Activated CD4-positive, alpha-beta T cell treated with anti-CD3 and anti-CD28 coated beads for 36 hours (primary cell): ENCODE measurements at regions not wholly inside any gene's neighbourhood (a gene's known extent, or its start where the extent isn't known, plus 50 kb on each side); places are given as distances from the start of the nearest gene placed in this dataset.

Experiments used
- ATAC-seq: fragments of 200-7000 bp; cut with Tn5 transposase; one replicate; pipeline ENCODE4 v1.10.0; 2021; ENCODE audit warnings: mild to moderate bottlenecking, moderate library complexity
- CTCF ChIA-PET: fragments of 350-600 bp; sonication (Branson Sonifier 250); formaldehyde crosslinking; loops from one replicate; lab custom pipeline; 2021; ENCODE audit warnings: antibody characterized with exemption; lab: Charles Lee
- POLR2A ChIA-PET: fragments of 350-600 bp; sonication (Branson Sonifier 250); formaldehyde crosslinking; loops from one replicate; lab custom pipeline; 2021; ENCODE audit warnings: antibody characterized with exemption, inconsistent platforms; lab: Charles Lee
- DNase-seq: peaks from one replicate; pipeline ENCODE4 v3.0.0-alpha.2; 2020
- H3K27ac Mint-ChIP-seq: one replicate; pipeline ENCODE4 v1.8.0; 2021; ENCODE audit warnings: mixed read lengths
- H3K27me3 Mint-ChIP-seq: one replicate; pipeline ENCODE4 v1.8.0; 2021; ENCODE audit warnings: mixed read lengths
- H3K36me3 Mint-ChIP-seq: one replicate; pipeline ENCODE4 v1.8.0; 2021; ENCODE audit warnings: low read depth, mixed read lengths
- H3K4me1 Mint-ChIP-seq: one replicate; pipeline ENCODE4 v1.8.0; 2021; ENCODE audit warnings: mixed read lengths
- H3K4me3 Mint-ChIP-seq: one replicate; pipeline ENCODE4 v1.8.0; 2021; ENCODE audit warnings: mild to moderate bottlenecking, moderate library complexity, mixed read lengths
- H3K9me3 Mint-ChIP-seq: one replicate; pipeline ENCODE4 v1.8.0; 2021; ENCODE audit warnings: low read depth, mixed read lengths
- intact Hi-C, 2 experiments: fragments of 100-400 bp; cut with DNase I in 1 of 2; cut with micrococcal nuclease in 1 of 2; formaldehyde crosslinking; loops; one replicate each; pipeline versions ENCODE4 v1.14.2 to v1.15.1; 2022 to 2024; cut with DNase I, micrococcal nuclease

GRCh38 chr1:234922987-234923386 is 205.7 kb downstream of the TOMM20 start:
- Mint-ChIP-seq H3K4me1 (peaks cover 33% of the 10 kb centered on the region), H3K27me3 (no peaks in the 10 kb centered on the region), H3K9me3 (peaks cover 1% of the 10 kb centered on the region), H3K4me3 (no peak overlapping the region), H3K27ac (no peak overlapping the region), H3K36me3 (no peaks in the 10 kb centered on the region)
- POLR2A ChIA-PET: no interaction called here
- intact Hi-C loops: no loop called here
- DNase-seq (no peak), ATAC-seq (no peak)
- CTCF ChIA-PET: no interaction called here

GRCh38 chr1:234921266-234922062 is 207.2 kb downstream of the TOMM20 start:
- Mint-ChIP-seq H3K36me3 (no peaks in the 10 kb centered on the region), H3K4me3 (no peak overlapping the region), H3K4me1 (peaks cover 18% of the 10 kb centered on the region), H3K9me3 (peaks cover 1% of the 10 kb centered on the region), H3K27ac (no peak overlapping the region), H3K27me3 (no peaks in the 10 kb centered on the region)
- CTCF ChIA-PET: interaction anchor here (1.5 kb wide), 1 partner anchor 12 kb away, joined by 3 read pairs; no protein-coding TSS in a partner anchor
- ATAC-seq: no peak
- intact Hi-C loops: no loop called here
- POLR2A ChIA-PET: no interaction called here
- DNase-seq: no peak

GRCh38 chr1:234920843-234921140 is 207.8 kb downstream of the TOMM20 start:
- Mint-ChIP-seq H3K4me3 (no peak overlapping the region), H3K9me3 (peaks cover 1% of the 10 kb centered on the region), H3K27ac (no peak overlapping the region), H3K36me3 (no peaks in the 10 kb centered on the region), H3K27me3 (no peaks in the 10 kb centered on the region), H3K4me1 (peaks cover 11% of the 10 kb centered on the region)
- intact Hi-C loops: no loop called here
- ChIA-PET CTCF (interaction anchor here (1.5 kb wide), 1 partner anchor 13 kb away, joined by 3 read pairs; no protein-coding TSS in a partner anchor), POLR2A (no interaction called here)
- no peak for DNase-seq
- ATAC-seq: no peak

GRCh38 chr1:234920136-234920842 is 208.3 kb downstream of the TOMM20 start:
- Mint-ChIP-seq H3K36me3 (no peaks in the 10 kb centered on the region), H3K4me3 (no peak overlapping the region), H3K27me3 (no peaks in the 10 kb centered on the region), H3K9me3 (peaks cover 1% of the 10 kb centered on the region), H3K4me1 (peaks cover 6% of the 10 kb centered on the region), H3K27ac (no peak overlapping the region)
- POLR2A ChIA-PET: no interaction called here
- CTCF ChIA-PET: interaction anchor here (0.6 to 1.5 kb wide), 2 partner anchors 13 to 73 kb away, joined by 3 read pairs; no protein-coding TSS in a partner anchor
- ATAC-seq: no peak
- no peak for DNase-seq
- intact Hi-C loops: no loop called here

- H3K27ac Mint-ChIP-seq: no peak overlapping the region
These were observed 209.5 kb downstream of the TOMM20 start for GRCh38 chr1:234918961-234919761.

GRCh38 chr1:234918181-234918841 is 210.3 kb downstream of the TOMM20 start:
- DNase-seq (no peak), ATAC-seq (no peak)
- H3K36me3 Mint-ChIP-seq: no peaks in the 10 kb centered on the region
- peaks cover 1% of the 10 kb centered on the region for H3K9me3 Mint-ChIP-seq
- POLR2A ChIA-PET: no interaction called here
- H3K27ac Mint-ChIP-seq: no peak overlapping the region
- no peak overlapping the region for H3K4me3 Mint-ChIP-seq
- intact Hi-C loops: no loop called here
- CTCF ChIA-PET: interaction anchor here (1.5 kb wide), 1 partner anchor 11 kb away, joined by 3 read pairs; no protein-coding TSS in a partner anchor
- H3K4me1 Mint-ChIP-seq: peaks cover under 1% of the 10 kb centered on the region
- H3K27me3 Mint-ChIP-seq: no peaks in the 10 kb centered on the region

More at GRCh38 chr1:234918961-234919761, 209.5 kb downstream of the TOMM20 start:
- ChIA-PET POLR2A (no interaction called here), CTCF (interaction anchor here (0.6 to 1.5 kb wide), 2 partner anchors 12 to 688 kb away, joined by 3 read pairs; no protein-coding TSS in a partner anchor)
- Mint-ChIP-seq H3K9me3 (peaks cover 1% of the 10 kb centered on the region), H3K4me3 (no peak overlapping the region), H3K36me3 (no peaks in the 10 kb centered on the region), H3K4me1 (no peaks in the 10 kb centered on the region), H3K27me3 (no peaks in the 10 kb centered on the region)
- intact Hi-C loops: no loop called here
- ATAC-seq: no peak
- no peak for DNase-seq

- DNase-seq (no peak), ATAC-seq (no peak)
- POLR2A ChIA-PET: no interaction called here
- Mint-ChIP-seq H3K9me3 (peaks cover 1% of the 10 kb centered on the region), H3K27me3 (no peaks in the 10 kb centered on the region), H3K27ac (no peak overlapping the region), H3K4me1 (peaks cover 6% of the 10 kb centered on the region), H3K4me3 (no peak overlapping the region), H3K36me3 (no peaks in the 10 kb centered on the region)
- CTCF ChIA-PET: no interaction called here
- intact Hi-C loops: no loop called here
These were observed 211.0 kb downstream of the TOMM20 start for GRCh38 chr1:234917495-234918180.

GRCh38 chr1:234916840-234917239 is 211.8 kb downstream of the TOMM20 start:
- peaks cover 1% of the 10 kb centered on the region for H3K9me3 Mint-ChIP-seq
- H3K4me1 Mint-ChIP-seq: peaks cover 13% of the 10 kb centered on the region
- ChIA-PET CTCF (interaction anchor here (0.6 kb wide), 1 partner anchor 700 kb away, joined by 4 read pairs; no protein-coding TSS in a partner anchor), POLR2A (no interaction called here)
- ATAC-seq (peak; percentile 60), DNase-seq (no peak)
- intact Hi-C loops: no loop called here
- H3K27me3 Mint-ChIP-seq: no peaks in the 10 kb centered on the region
- no peak overlapping the region for H3K27ac Mint-ChIP-seq
- H3K36me3 Mint-ChIP-seq: no peaks in the 10 kb centered on the region
- no peak overlapping the region for H3K4me3 Mint-ChIP-seq

GRCh38 chr1:234915924-234916675 is 212.5 kb downstream of the TOMM20 start:
- ChIA-PET CTCF (interaction anchor here (0.6 kb wide), 1 partner anchor 699 kb away, joined by 4 read pairs; no protein-coding TSS in a partner anchor), POLR2A (no interaction called here)
- ATAC-seq: no peak
- H3K4me1 Mint-ChIP-seq: peaks cover 20% of the 10 kb centered on the region
- no peak overlapping the region for H3K27ac Mint-ChIP-seq
- no peaks in the 10 kb centered on the region for H3K36me3 Mint-ChIP-seq
- H3K4me3 Mint-ChIP-seq: no peak overlapping the region
- DNase-seq: no peak
- H3K27me3 Mint-ChIP-seq: no peaks in the 10 kb centered on the region
- intact Hi-C loops: no loop called here
- H3K9me3 Mint-ChIP-seq: peaks cover 1% of the 10 kb centered on the region

GRCh38 chr1:234914606-234915290 is 213.9 kb downstream of the TOMM20 start:
- DNase-seq: no peak
- no peaks in the 10 kb centered on the region for H3K27me3 Mint-ChIP-seq
- peaks cover 23% of the 10 kb centered on the region for H3K4me1 Mint-ChIP-seq
- CTCF ChIA-PET: no interaction called here
- POLR2A ChIA-PET: no interaction called here
- ATAC-seq: no peak
- H3K36me3 Mint-ChIP-seq: no peaks in the 10 kb centered on the region
- H3K9me3 Mint-ChIP-seq: no peaks in the 10 kb centered on the region
- no peak overlapping the region for H3K4me3 Mint-ChIP-seq
- H3K27ac Mint-ChIP-seq: no peak overlapping the region
- intact Hi-C loops: no loop called here
